ENCODE measurements at regions not wholly inside any gene's neighbourhood (a gene's known extent, or its start where the extent isn't known, plus 50 kb on each side); places are given as distances from the start of the nearest gene placed in this dataset.

- TF ChIP-seq CTCF (IDR thresholded peaks at IDR 0.05) (no peak), POLR2A (IDR thresholded peaks at IDR 0.05) (no peak)
Observed at GRCh38 chr6:150670311-150670710, 70.6 kb downstream of the PLEKHG1 start.

All from gastroesophageal sphincter (tissue), 3 donors.